Omental fat pad (tissue), 3 donors: ENCODE measurements at regions not wholly inside any gene's neighbourhood (a gene's known extent, or its start where the extent isn't known, plus 50 kb on each side); places are given as distances from the start of the nearest gene placed in this dataset.
"Not testable (repeated sequence)": the region's sequence is repeated elsewhere in the genome, so short reads cannot be mapped to it uniquely, and the experiment has no call there.

Experiments
- ATAC-seq: fragments of 150-250 bp; one replicate; pipeline ENCODE4 v1.9.1; 2016; ENCODE audit warnings: mild to moderate bottlenecking, moderate library complexity; ENCODE audit not compliant: low FRiP score
- DNase-seq: peaks from one replicate; pipeline ENCODE4 v3.0.0-alpha.2; 2019; ENCODE audit warnings: low spot score
- CTCF ChIP-seq, 3 donors: fragments of 450-650 bp; IDR thresholded peaks; one replicate each; pipeline ENCODE4 v1.5.1; 2016 to 2017; ENCODE audit warnings: antibody characterized with exemption in 3 of 3, mild to moderate bottlenecking in 3 of 3, moderate library complexity in 2 of 3

GRCh38 chr6:10140136-10140535 is 274.7 kb downstream of the TFAP2A start:
- no peak for DNase-seq
- ATAC-seq: no peak
- TF ChIP-seq CTCF (IDR thresholded peaks at IDR 0.05): no peak

DNA sequence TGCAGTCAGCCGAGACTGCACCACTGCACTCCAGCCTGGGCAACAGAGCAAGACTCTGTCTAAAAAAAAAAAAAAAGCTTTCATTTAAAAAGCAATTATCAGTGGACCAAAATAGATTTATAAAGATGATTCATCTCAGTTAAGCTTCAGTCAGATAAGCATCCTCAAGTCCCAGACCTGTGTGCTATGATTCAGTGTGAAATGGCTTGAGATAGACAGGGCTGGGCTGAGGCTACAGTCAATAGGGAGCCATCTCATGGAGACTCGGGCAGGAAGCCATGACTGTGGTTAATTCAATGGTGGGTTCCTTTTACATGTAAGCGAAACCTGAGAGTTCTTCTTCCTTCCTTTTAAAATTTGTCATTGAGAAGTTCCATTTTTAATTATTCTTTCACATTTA is 276.0 kb downstream of the TFAP2A start:
- no peak for TF ChIP-seq CTCF (IDR thresholded peaks at IDR 0.05)
- DNase-seq (no peak), ATAC-seq (no peak)

DNA sequence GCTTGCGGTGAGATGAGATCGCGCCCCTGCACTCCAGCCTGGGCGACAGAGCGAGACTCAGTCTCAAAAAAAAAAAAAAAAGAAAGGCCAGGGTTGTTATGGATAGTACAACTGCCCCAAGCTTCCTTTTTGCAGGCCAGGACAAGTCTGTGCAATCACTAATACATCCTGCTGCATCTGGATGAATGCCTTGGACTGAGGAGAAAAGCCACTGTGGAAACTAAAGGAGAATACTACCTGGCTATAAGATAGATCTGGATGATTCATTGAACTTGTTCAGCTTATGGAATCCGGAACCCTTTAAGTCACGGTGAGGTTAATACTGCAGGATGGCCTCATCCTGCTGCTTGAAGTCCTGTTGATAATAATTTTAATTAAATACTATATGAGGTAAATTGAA is 278.2 kb downstream of the TFAP2A start:
- no peak for DNase-seq
- no peak for ATAC-seq
- no peak for TF ChIP-seq CTCF (IDR thresholded peaks at IDR 0.05)

GRCh38 chr6:10134185-10134584 is 280.7 kb downstream of the TFAP2A start:
- not testable (repeated sequence) for DNase-seq, ATAC-seq

DNA sequence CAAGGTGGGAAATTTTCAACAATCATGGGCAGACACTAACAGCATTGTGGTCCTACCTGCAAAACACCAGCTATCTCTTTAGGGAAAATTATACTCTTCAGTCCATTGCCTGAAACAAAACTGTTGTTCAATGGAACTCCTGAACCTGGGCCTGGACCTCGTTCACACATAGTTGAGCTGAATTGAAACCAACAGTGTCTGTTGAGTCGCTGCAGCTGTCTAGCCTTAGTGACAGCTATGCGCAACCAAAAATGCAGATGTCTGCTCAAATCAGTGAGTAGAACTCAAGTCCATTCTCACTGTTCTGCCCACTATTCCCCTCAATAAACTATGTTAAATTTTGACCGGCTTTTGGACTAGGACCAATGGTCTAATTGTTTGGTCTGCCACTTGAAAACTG is 286.2 kb downstream of the TFAP2A start:
- ATAC-seq (no peak), DNase-seq (no peak)
- no peak for TF ChIP-seq CTCF (IDR thresholded peaks at IDR 0.05)

GRCh38 chr6:10122164-10122563 is 292.7 kb downstream of the TFAP2A start:
- no peak for DNase-seq
- ATAC-seq: no peak
- no peak for TF ChIP-seq CTCF (IDR thresholded peaks at IDR 0.05)

- DNase-seq (no peak), ATAC-seq (no peak)
- no peak for TF ChIP-seq CTCF (IDR thresholded peaks at IDR 0.05)
These were observed 301.9 kb downstream of the TFAP2A start for GRCh38 chr6:10112871-10113549.
